ENCODE measurements at regions not wholly inside any gene's neighbourhood (a gene's known extent, or its start where the extent isn't known, plus 50 kb on each side); places are given as distances from the start of the nearest gene placed in this dataset.

GRCh38 chr10:4144817-4145216 is 359.8 kb upstream of the KLF6 start:
- Histone ChIP-seq H3K36me3 (ENCODE audit: control insufficient read depth, insufficient read depth, low read length) (no peaks in the 10 kb centered on the region), H3K4me3 (ENCODE audit: low read length) (no peak overlapping the region), H3K4me1 (ENCODE audit: control insufficient read depth, insufficient read depth, low read length) (no peaks in the 10 kb centered on the region), H3K9me3 (ENCODE audit: control insufficient read depth, insufficient read depth, low read length) (no peaks in the 10 kb centered on the region), H3K27ac (ENCODE audit: low read length) (no peak overlapping the region), H3K27me3 (ENCODE audit: control insufficient read depth, insufficient read depth, low read length) (no peaks in the 10 kb centered on the region)
- no CpG with 5 or more reads among the region's 6 CpGs for whole genome bisulfite sequencing (ENCODE audit: insufficient coverage, insufficient read length)
- no peak for DNase-seq (ENCODE audit: low read depth, low spot score)

- Histone ChIP-seq H3K4me1 (ENCODE audit: control insufficient read depth, insufficient read depth, low read length) (no peaks in the 10 kb centered on the region), H3K36me3 (ENCODE audit: control insufficient read depth, insufficient read depth, low read length) (no peaks in the 10 kb centered on the region), H3K4me3 (ENCODE audit: low read length) (no peak overlapping the region), H3K27ac (ENCODE audit: low read length) (no peak overlapping the region), H3K9me3 (ENCODE audit: control insufficient read depth, insufficient read depth, low read length) (no peaks in the 10 kb centered on the region), H3K27me3 (ENCODE audit: control insufficient read depth, insufficient read depth, low read length) (no peaks in the 10 kb centered on the region)
- WGBS (ENCODE audit: insufficient coverage, insufficient read length), result no CpG with 5 or more reads among the region's 4 CpGs
- peak; percentile 7 for DNase-seq (ENCODE audit: low read depth, low spot score)
Observed at GRCh38 chr10:4141471-4141870, 356.5 kb upstream of the KLF6 start.

- no peaks in the 10 kb centered on the region for H3K36me3 ChIP-seq (ENCODE audit: control insufficient read depth, insufficient read depth, low read length)
- WGBS (ENCODE audit: insufficient coverage, insufficient read length), result no CpG with 5 or more reads among the region's 3 CpGs
- H3K9me3 ChIP-seq (ENCODE audit: control insufficient read depth, insufficient read depth, low read length), result no peaks in the 10 kb centered on the region
- no peaks in the 10 kb centered on the region for H3K4me1 ChIP-seq (ENCODE audit: control insufficient read depth, insufficient read depth, low read length)
- H3K27me3 ChIP-seq (ENCODE audit: control insufficient read depth, insufficient read depth, low read length), result no peaks in the 10 kb centered on the region
- no peak overlapping the region for H3K27ac ChIP-seq (ENCODE audit: low read length)
- H3K4me3 ChIP-seq (ENCODE audit: low read length), result no peak overlapping the region
- DNase-seq (ENCODE audit: low read depth, low spot score), result no peak
Observed at GRCh38 chr10:4138146-4138721, 353.2 kb upstream of the KLF6 start.

- Histone ChIP-seq H3K9me3 (ENCODE audit: control insufficient read depth, insufficient read depth, low read length) (no peaks in the 10 kb centered on the region), H3K4me1 (ENCODE audit: control insufficient read depth, insufficient read depth, low read length) (no peaks in the 10 kb centered on the region), H3K36me3 (ENCODE audit: control insufficient read depth, insufficient read depth, low read length) (no peaks in the 10 kb centered on the region), H3K27ac (ENCODE audit: low read length) (no peak overlapping the region), H3K27me3 (ENCODE audit: control insufficient read depth, insufficient read depth, low read length) (no peaks in the 10 kb centered on the region), H3K4me3 (ENCODE audit: low read length) (no peak overlapping the region)
- DNase-seq (ENCODE audit: low read depth, low spot score), result no peak
- no CpG with 5 or more reads among the region's 4 CpGs for WGBS (ENCODE audit: insufficient coverage, insufficient read length)
Observed at GRCh38 chr10:4137299-4137698, 352.3 kb upstream of the KLF6 start.

- no peaks in the 10 kb centered on the region for H3K36me3 ChIP-seq (ENCODE audit: control insufficient read depth, insufficient read depth, low read length)
- H3K27ac ChIP-seq (ENCODE audit: low read length), result no peak overlapping the region
- H3K9me3 ChIP-seq (ENCODE audit: control insufficient read depth, insufficient read depth, low read length), result no peaks in the 10 kb centered on the region
- no peaks in the 10 kb centered on the region for H3K27me3 ChIP-seq (ENCODE audit: control insufficient read depth, insufficient read depth, low read length)
- no CpG with 5 or more reads among the region's 2 CpGs for WGBS (ENCODE audit: insufficient coverage, insufficient read length)
- no peak overlapping the region for H3K4me3 ChIP-seq (ENCODE audit: low read length)
- no peak for DNase-seq (ENCODE audit: low read depth, low spot score)
- no peaks in the 10 kb centered on the region for H3K4me1 ChIP-seq (ENCODE audit: control insufficient read depth, insufficient read depth, low read length)
Observed at GRCh38 chr10:4136121-4136520, 351.1 kb upstream of the KLF6 start.

- no peaks in the 10 kb centered on the region for H3K9me3 ChIP-seq (ENCODE audit: control insufficient read depth, insufficient read depth, low read length)
- no peaks in the 10 kb centered on the region for H3K27me3 ChIP-seq (ENCODE audit: control insufficient read depth, insufficient read depth, low read length)
- H3K4me3 ChIP-seq (ENCODE audit: low read length), result no peak overlapping the region
- H3K4me1 ChIP-seq (ENCODE audit: control insufficient read depth, insufficient read depth, low read length), result no peaks in the 10 kb centered on the region
- whole genome bisulfite sequencing (ENCODE audit: insufficient coverage, insufficient read length), result no CpG with 5 or more reads among the region's 1 CpG
- no peak for DNase-seq (ENCODE audit: low read depth, low spot score)
- H3K36me3 ChIP-seq (ENCODE audit: control insufficient read depth, insufficient read depth, low read length), result no peaks in the 10 kb centered on the region
- H3K27ac ChIP-seq (ENCODE audit: low read length), result no peak overlapping the region
Observed at GRCh38 chr10:4132216-4132556, 347.2 kb upstream of the KLF6 start.

GRCh38 chr10:4131407-4132215 is 346.6 kb upstream of the KLF6 start:
- Histone ChIP-seq H3K27ac (ENCODE audit: low read length) (no peak overlapping the region), H3K36me3 (ENCODE audit: control insufficient read depth, insufficient read depth, low read length) (no peaks in the 10 kb centered on the region), H3K9me3 (ENCODE audit: control insufficient read depth, insufficient read depth, low read length) (no peaks in the 10 kb centered on the region), H3K4me1 (ENCODE audit: control insufficient read depth, insufficient read depth, low read length) (no peaks in the 10 kb centered on the region), H3K4me3 (ENCODE audit: low read length) (no peak overlapping the region), H3K27me3 (ENCODE audit: control insufficient read depth, insufficient read depth, low read length) (no peaks in the 10 kb centered on the region)
- no peak for DNase-seq (ENCODE audit: low read depth, low spot score)
- no CpG with 5 or more reads among the region's 5 CpGs for WGBS (ENCODE audit: insufficient coverage, insufficient read length)

- H3K9me3 ChIP-seq (ENCODE audit: control insufficient read depth, insufficient read depth, low read length), result no peaks in the 10 kb centered on the region
- no peaks in the 10 kb centered on the region for H3K4me1 ChIP-seq (ENCODE audit: control insufficient read depth, insufficient read depth, low read length)
- no peak for DNase-seq (ENCODE audit: low read depth, low spot score)
- H3K36me3 ChIP-seq (ENCODE audit: control insufficient read depth, insufficient read depth, low read length), result no peaks in the 10 kb centered on the region
- H3K27ac ChIP-seq (ENCODE audit: low read length), result no peak overlapping the region
- no peaks in the 10 kb centered on the region for H3K27me3 ChIP-seq (ENCODE audit: control insufficient read depth, insufficient read depth, low read length)
- no CpG with 5 or more reads among the region's 4 CpGs for WGBS (ENCODE audit: insufficient coverage, insufficient read length)
- no peak overlapping the region for H3K4me3 ChIP-seq (ENCODE audit: low read length)
Observed at GRCh38 chr10:4130685-4131084, 345.7 kb upstream of the KLF6 start.

- Histone ChIP-seq H3K4me1 (ENCODE audit: control insufficient read depth, insufficient read depth, low read length) (no peaks in the 10 kb centered on the region), H3K27ac (ENCODE audit: low read length) (no peak overlapping the region), H3K36me3 (ENCODE audit: control insufficient read depth, insufficient read depth, low read length) (no peaks in the 10 kb centered on the region), H3K9me3 (ENCODE audit: control insufficient read depth, insufficient read depth, low read length) (no peaks in the 10 kb centered on the region), H3K4me3 (ENCODE audit: low read length) (no peak overlapping the region), H3K27me3 (ENCODE audit: control insufficient read depth, insufficient read depth, low read length) (no peaks in the 10 kb centered on the region)
- DNase-seq (ENCODE audit: low read depth, low spot score), result no peak
- WGBS (ENCODE audit: insufficient coverage, insufficient read length), result 100% methylated on average over 1 of the region's 12 CpGs
Observed at GRCh38 chr10:4129866-4130477, 345.0 kb upstream of the KLF6 start.

- WGBS (ENCODE audit: insufficient coverage, insufficient read length), result no CpG with 5 or more reads among the region's 7 CpGs
- H3K9me3 ChIP-seq (ENCODE audit: control insufficient read depth, insufficient read depth, low read length), result no peaks in the 10 kb centered on the region
- no peaks in the 10 kb centered on the region for H3K27me3 ChIP-seq (ENCODE audit: control insufficient read depth, insufficient read depth, low read length)
- peak; percentile 9 for DNase-seq (ENCODE audit: low read depth, low spot score)
- no peak overlapping the region for H3K27ac ChIP-seq (ENCODE audit: low read length)
- no peaks in the 10 kb centered on the region for H3K36me3 ChIP-seq (ENCODE audit: control insufficient read depth, insufficient read depth, low read length)
- H3K4me3 ChIP-seq (ENCODE audit: low read length), result no peak overlapping the region
- no peaks in the 10 kb centered on the region for H3K4me1 ChIP-seq (ENCODE audit: control insufficient read depth, insufficient read depth, low read length)
Observed at GRCh38 chr10:4127518-4128315, 342.7 kb upstream of the KLF6 start.
